ENCODE measurements at regions not wholly inside any gene's neighbourhood (a gene's known extent, or its start where the extent isn't known, plus 50 kb on each side); places are given as distances from the start of the nearest gene placed in this dataset.

DNA sequence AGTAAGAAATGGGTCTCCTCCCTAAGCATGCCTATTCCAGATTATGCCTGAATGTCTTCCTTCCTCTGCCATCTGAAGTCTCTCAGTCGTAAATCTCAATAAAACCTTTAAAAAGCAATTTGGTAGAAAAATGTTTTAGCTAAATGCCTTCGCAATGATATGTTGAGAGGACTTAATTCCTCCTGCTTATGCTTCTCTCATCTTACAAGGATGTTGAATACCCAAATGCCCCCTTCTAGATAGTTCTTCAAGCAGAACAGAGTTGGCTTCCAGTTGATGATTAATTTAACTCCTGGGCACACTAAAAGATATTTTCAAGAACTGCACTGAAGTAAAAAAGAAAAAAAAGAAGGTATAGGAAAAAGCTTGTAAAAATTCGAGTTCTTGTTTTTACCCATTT lies 275.0 kb upstream of the SPTLC3 start:
- Histone ChIP-seq H3K27me3 (ENCODE audit: control insufficient read depth, insufficient read depth, low read length) (no peaks in the 10 kb centered on the region), H3K27ac (no peak overlapping the region), H2AFZ (no peak overlapping the region), H3K36me3 (ENCODE audit: control insufficient read depth, insufficient read depth, low read length) (no peaks in the 10 kb centered on the region), H3K4me2 (ENCODE audit: low read length) (no peak overlapping the region), H3K4me1 (no peaks in the 10 kb centered on the region), H3K79me2 (no peaks in the 10 kb centered on the region), H3K9me3 (ENCODE audit: control insufficient read depth, low read length) (no peaks in the 10 kb centered on the region), H3K4me3 (ENCODE audit: low read depth, low read length) (no peak overlapping the region), H3K9ac (no peak overlapping the region)
- TF ChIP-seq, protein P1, sequence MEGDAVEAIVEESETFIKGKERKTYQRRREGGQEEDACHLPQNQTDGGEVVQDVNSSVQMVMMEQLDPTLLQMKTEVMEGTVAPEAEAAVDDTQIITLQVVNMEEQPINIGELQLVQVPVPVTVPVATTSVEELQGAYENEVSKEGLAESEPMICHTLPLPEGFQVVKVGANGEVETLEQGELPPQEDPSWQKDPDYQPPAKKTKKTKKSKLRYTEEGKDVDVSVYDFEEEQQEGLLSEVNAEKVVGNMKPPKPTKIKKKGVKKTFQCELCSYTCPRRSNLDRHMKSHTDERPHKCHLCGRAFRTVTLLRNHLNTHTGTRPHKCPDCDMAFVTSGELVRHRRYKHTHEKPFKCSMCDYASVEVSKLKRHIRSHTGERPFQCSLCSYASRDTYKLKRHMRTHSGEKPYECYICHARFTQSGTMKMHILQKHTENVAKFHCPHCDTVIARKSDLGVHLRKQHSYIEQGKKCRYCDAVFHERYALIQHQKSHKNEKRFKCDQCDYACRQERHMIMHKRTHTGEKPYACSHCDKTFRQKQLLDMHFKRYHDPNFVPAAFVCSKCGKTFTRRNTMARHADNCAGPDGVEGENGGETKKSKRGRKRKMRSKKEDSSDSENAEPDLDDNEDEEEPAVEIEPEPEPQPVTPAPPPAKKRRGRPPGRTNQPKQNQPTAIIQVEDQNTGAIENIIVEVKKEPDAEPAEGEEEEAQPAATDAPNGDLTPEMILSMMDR (IDR thresholded peaks at IDR 0.05), result no peak

DNA sequence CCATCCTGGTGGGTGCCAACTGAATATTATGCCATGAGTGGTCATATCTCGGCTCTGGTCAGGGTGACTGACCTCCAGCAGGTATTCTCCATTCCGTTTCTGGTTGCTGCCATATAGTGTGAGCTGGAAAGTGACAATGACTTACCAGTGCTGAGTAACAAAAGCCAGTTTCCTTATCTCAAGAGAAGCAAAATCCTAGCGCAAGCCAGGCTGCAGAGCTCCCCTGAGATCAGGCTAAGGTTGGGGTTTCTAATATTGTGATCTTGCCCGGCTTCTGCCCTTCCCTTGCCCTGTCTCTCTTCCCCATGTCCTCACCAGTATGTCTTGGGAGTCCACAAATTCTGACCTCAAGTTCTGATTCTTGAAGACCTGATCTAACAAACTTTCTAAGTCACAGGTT lies 271.3 kb upstream of the SPTLC3 start:
- Histone ChIP-seq H3K79me2 (no peaks in the 10 kb centered on the region), H3K27me3 (ENCODE audit: control insufficient read depth, insufficient read depth, low read length) (no peaks in the 10 kb centered on the region), H3K27ac (no peak overlapping the region), H3K4me1 (no peaks in the 10 kb centered on the region), H3K36me3 (ENCODE audit: control insufficient read depth, insufficient read depth, low read length) (no peaks in the 10 kb centered on the region), H3K9ac (no peak overlapping the region), H3K4me3 (ENCODE audit: low read depth, low read length) (no peak overlapping the region), H3K9me3 (ENCODE audit: control insufficient read depth, low read length) (no peaks in the 10 kb centered on the region), H3K4me2 (ENCODE audit: low read length) (no peak overlapping the region), H2AFZ (no peak overlapping the region)
- TF ChIP-seq, protein P1 (IDR thresholded peaks at IDR 0.05), result no peak

DNA sequence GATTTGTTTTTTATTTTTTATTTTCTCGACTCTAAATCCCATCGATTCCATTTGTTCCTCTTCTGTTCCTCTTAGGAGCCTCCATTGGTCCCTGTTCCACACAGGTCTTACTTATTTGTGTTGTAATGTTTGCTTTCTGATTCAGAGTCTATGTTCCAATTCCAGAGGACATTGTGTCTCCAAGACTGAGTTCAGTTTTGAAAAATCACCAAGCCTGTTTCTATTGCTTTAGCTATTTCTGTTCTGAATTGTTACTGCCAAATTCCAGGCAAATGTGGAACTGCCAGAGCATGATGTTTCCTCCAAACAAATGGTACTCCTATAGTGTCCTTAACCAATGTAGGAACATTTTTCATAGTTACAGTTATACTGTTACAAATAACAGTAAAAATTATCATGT lies 270.9 kb upstream of the SPTLC3 start:
- H3K4me3 ChIP-seq (ENCODE audit: low read depth, low read length), result no peak overlapping the region
- TF ChIP-seq, protein P1 (IDR thresholded peaks at IDR 0.05), result no peak
- H3K9ac ChIP-seq, result no peak overlapping the region
- no peaks in the 10 kb centered on the region for H3K36me3 ChIP-seq (ENCODE audit: control insufficient read depth, insufficient read depth, low read length)
- H3K4me1 ChIP-seq, result no peaks in the 10 kb centered on the region
- H3K27me3 ChIP-seq (ENCODE audit: control insufficient read depth, insufficient read depth, low read length), result no peaks in the 10 kb centered on the region
- no peak overlapping the region for H3K27ac ChIP-seq
- no peak overlapping the region for H2AFZ ChIP-seq
- no peaks in the 10 kb centered on the region for H3K79me2 ChIP-seq
- H3K4me2 ChIP-seq (ENCODE audit: low read length), result no peak overlapping the region
- no peaks in the 10 kb centered on the region for H3K9me3 ChIP-seq (ENCODE audit: control insufficient read depth, low read length)

DNA sequence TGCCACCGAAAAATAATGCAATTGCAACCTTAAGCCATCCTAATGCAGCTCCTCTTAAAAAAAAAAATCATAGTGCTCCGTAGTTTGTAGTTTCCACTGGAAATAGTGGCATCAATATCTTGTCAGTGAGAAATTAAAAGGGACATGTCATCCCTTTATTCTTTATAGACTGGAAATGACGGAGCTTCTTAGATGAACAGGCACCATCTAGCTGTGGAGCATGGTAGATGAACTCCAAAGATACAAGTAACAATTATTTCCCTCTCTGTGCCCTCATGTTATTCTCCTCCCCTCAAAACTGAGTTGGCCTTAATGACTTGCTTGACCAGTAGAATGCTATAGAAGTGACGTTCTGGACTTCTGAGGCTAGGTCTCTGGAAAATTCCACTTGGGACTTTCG lies 268.1 kb upstream of the SPTLC3 start:
- Histone ChIP-seq H3K27me3 (ENCODE audit: control insufficient read depth, insufficient read depth, low read length) (no peaks in the 10 kb centered on the region), H3K9ac (no peak overlapping the region), H3K4me3 (ENCODE audit: low read depth, low read length) (no peak overlapping the region), H3K4me1 (no peaks in the 10 kb centered on the region), H3K79me2 (no peaks in the 10 kb centered on the region), H3K4me2 (ENCODE audit: low read length) (no peak overlapping the region), H3K27ac (no peak overlapping the region), H3K9me3 (ENCODE audit: control insufficient read depth, low read length) (no peaks in the 10 kb centered on the region), H2AFZ (no peak overlapping the region), H3K36me3 (ENCODE audit: control insufficient read depth, insufficient read depth, low read length) (no peaks in the 10 kb centered on the region)
- TF ChIP-seq, protein P1 (IDR thresholded peaks at IDR 0.05), result no peak

DNA sequence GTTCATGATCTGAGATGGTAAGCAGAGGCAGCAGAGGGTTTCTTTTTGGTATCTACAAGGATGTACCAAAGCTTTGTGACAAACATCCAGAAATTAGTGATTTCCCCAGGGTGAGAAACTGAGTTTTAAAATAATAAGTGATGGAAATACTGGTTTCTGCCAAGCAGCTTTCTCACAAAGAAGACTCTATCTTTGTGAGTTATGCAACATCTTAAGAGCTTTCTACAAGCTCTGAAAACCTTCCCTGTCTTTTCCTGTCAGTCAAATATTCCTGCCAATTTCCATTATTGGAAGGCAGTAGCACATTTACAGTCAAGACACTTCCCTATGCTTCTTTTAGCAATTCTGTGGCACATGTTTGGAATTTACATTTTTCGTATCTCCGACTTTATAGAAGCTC lies 264.7 kb upstream of the SPTLC3 start:
- Histone ChIP-seq H2AFZ (no peak overlapping the region), H3K36me3 (ENCODE audit: control insufficient read depth, insufficient read depth, low read length) (no peaks in the 10 kb centered on the region), H3K27me3 (ENCODE audit: control insufficient read depth, insufficient read depth, low read length) (no peaks in the 10 kb centered on the region), H3K4me3 (ENCODE audit: low read depth, low read length) (no peak overlapping the region), H3K4me1 (no peaks in the 10 kb centered on the region), H3K4me2 (ENCODE audit: low read length) (no peak overlapping the region), H3K9me3 (ENCODE audit: control insufficient read depth, low read length) (no peaks in the 10 kb centered on the region), H3K9ac (no peak overlapping the region), H3K27ac (no peak overlapping the region), H3K79me2 (no peaks in the 10 kb centered on the region)
- TF ChIP-seq, protein P1 (IDR thresholded peaks at IDR 0.05), result no peak
